ENCODE measurements at regions not wholly inside any gene's neighbourhood (a gene's known extent, or its start where the extent isn't known, plus 50 kb on each side); places are given as distances from the start of the nearest gene placed in this dataset.
"Not testable (repeated sequence)": the region's sequence is repeated elsewhere in the genome, so short reads cannot be mapped to it uniquely, and the experiment has no call there.

- DNase-seq (ENCODE audit: low spot score): no peak
Observed at GRCh38 chr14:28820677-28821076, 54.1 kb downstream of the FOXG1 start.

- DNase-seq (ENCODE audit: low spot score): no peak
Observed at GRCh38 chr14:28821993-28822392, 55.4 kb downstream of the FOXG1 start.

GRCh38 chr14:28823245-28823644 is 56.7 kb downstream of the FOXG1 start:
- DNase-seq (ENCODE audit: low spot score): no peak

GRCh38 chr14:28830115-28830534 is 63.5 kb downstream of the FOXG1 start:
- DNase-seq (ENCODE audit: low spot score): no peak

- no peak for DNase-seq (ENCODE audit: low spot score)
Observed at GRCh38 chr14:28831126-28831525, 64.5 kb downstream of the FOXG1 start.

- not testable (repeated sequence) for DNase-seq (ENCODE audit: low spot score)
Observed at GRCh38 chr14:28842569-28842968, 76.0 kb downstream of the FOXG1 start.

GRCh38 chr14:28867571-28867970 is 101.0 kb downstream of the FOXG1 start:
- DNase-seq (ENCODE audit: low spot score): no peak

- no peak for DNase-seq (ENCODE audit: low spot score)
Observed at GRCh38 chr14:28870033-28870564, 103.5 kb downstream of the FOXG1 start.

GRCh38 chr14:28875934-28876571 is 109.5 kb downstream of the FOXG1 start:
- DNase-seq (ENCODE audit: low spot score): no peak

GRCh38 chr14:28876572-28876945 is 110.0 kb downstream of the FOXG1 start:
- no peak for DNase-seq (ENCODE audit: low spot score)

- DNase-seq (ENCODE audit: low spot score): no peak
Observed at GRCh38 chr14:28877923-28878322, 111.3 kb downstream of the FOXG1 start.

- DNase-seq (ENCODE audit: low spot score): no peak
Observed at GRCh38 chr14:28879573-28879996, 113.0 kb downstream of the FOXG1 start.

GRCh38 chr14:28886940-28887339 is 120.4 kb downstream of the FOXG1 start:
- DNase-seq (ENCODE audit: low spot score): no peak

GRCh38 chr14:28895389-28895788 is 128.8 kb downstream of the FOXG1 start:
- DNase-seq (ENCODE audit: low spot score): no peak

- no peak for DNase-seq (ENCODE audit: low spot score)
Observed at GRCh38 chr14:28896337-28896736, 129.8 kb downstream of the FOXG1 start.

GRCh38 chr14:28901631-28902030 is 135.0 kb downstream of the FOXG1 start:
- DNase-seq (ENCODE audit: low spot score): no peak

GRCh38 chr14:28902930-28903329 is 136.3 kb downstream of the FOXG1 start:
- no peak for DNase-seq (ENCODE audit: low spot score)

GRCh38 chr14:28911521-28911920 is 144.9 kb downstream of the FOXG1 start:
- no peak for DNase-seq (ENCODE audit: low spot score)

GRCh38 chr14:28913056-28913455 is 146.5 kb downstream of the FOXG1 start:
- no peak for DNase-seq (ENCODE audit: low spot score)

GRCh38 chr14:28926122-28926521 is 159.5 kb downstream of the FOXG1 start:
- no peak for DNase-seq (ENCODE audit: low spot score)

- no peak for DNase-seq (ENCODE audit: low spot score)
Observed at GRCh38 chr14:28931999-28932398, 165.4 kb downstream of the FOXG1 start.

- no peak for DNase-seq (ENCODE audit: low spot score)
Observed at GRCh38 chr14:28936601-28937000, 170.0 kb downstream of the FOXG1 start.

GRCh38 chr14:28941758-28942157 is 175.2 kb downstream of the FOXG1 start:
- no peak for DNase-seq (ENCODE audit: low spot score)

GRCh38 chr14:28944605-28945004 is 178.0 kb downstream of the FOXG1 start:
- no peak for DNase-seq (ENCODE audit: low spot score)
